SK-N-MC (cell line): ENCODE measurements at regions not wholly inside any gene's neighbourhood (a gene's known extent, or its start where the extent isn't known, plus 50 kb on each side); places are given as distances from the start of the nearest gene placed in this dataset.

Experiments
- EZH2 ChIP-seq: fragments of 200-600 bp; sonication (generic); IDR thresholded peaks from one replicate; pipeline ENCODE4 v1.6.1; 2017; ENCODE audit warnings: antibody characterized with exemption
- POLR2AphosphoS5 ChIP-seq: IDR thresholded peaks from 2 replicates; pipeline ENCODE4 v1.6.1; 2012; ENCODE audit warnings: mild to moderate bottlenecking, low read depth, low read length, borderline replicate concordance

DNA sequence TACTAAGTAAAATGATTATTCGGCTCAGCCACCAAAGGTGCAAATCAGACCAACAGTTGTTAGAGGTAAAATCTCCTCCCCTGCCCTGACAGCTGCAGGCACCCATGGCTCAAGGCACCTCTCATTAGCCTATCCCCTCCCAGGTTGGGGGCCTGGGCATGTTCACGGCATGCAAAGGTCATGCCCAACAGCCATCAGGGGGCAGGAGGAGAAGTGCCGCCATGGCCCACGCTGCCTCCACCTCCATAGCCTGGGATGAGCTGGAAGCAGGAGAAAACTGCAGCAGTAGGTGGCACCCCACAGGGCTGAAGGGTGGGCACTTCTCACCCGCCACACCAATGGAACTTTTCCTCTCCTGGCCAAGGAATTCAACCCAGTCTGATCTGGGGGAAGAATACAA, 146.4 kb upstream of the COX10 start:
- TF ChIP-seq EZH2, result no peak
- no peak for TF ChIP-seq POLR2AphosphoS5
